ENCODE measurements at regions not wholly inside any gene's neighbourhood (a gene's known extent, or its start where the extent isn't known, plus 50 kb on each side); places are given as distances from the start of the nearest gene placed in this dataset.

DNA sequence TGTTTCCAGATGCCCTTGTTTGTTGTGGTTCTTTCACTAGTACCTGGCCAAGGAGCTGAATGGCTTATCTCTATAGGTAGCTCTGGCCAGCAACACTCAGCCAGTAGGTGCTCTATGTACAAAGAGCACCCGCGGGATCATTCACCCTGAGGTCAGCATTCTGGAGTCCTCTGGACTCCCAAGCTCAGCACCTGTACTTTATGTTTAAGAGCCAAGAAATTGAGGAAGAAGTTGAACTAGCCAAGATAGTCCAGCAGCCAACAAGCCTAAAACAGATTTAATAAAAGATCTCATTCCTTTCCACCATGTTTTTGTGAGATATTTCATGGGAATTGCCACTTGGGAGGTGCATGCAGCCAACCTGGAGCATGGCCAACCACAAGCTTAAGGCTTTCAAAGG, 242.6 kb upstream of the PAPPA start:
- H3K4me1 Mint-ChIP-seq = peaks cover 4% of the 10 kb centered on the region
- no peak overlapping the region for H3K27ac Mint-ChIP-seq
- no peaks in the 10 kb centered on the region for H3K36me3 Mint-ChIP-seq
- no peaks in the 10 kb centered on the region for H3K27me3 Mint-ChIP-seq (ENCODE audit: low read depth)
- TF ChIP-seq, protein P1, sequence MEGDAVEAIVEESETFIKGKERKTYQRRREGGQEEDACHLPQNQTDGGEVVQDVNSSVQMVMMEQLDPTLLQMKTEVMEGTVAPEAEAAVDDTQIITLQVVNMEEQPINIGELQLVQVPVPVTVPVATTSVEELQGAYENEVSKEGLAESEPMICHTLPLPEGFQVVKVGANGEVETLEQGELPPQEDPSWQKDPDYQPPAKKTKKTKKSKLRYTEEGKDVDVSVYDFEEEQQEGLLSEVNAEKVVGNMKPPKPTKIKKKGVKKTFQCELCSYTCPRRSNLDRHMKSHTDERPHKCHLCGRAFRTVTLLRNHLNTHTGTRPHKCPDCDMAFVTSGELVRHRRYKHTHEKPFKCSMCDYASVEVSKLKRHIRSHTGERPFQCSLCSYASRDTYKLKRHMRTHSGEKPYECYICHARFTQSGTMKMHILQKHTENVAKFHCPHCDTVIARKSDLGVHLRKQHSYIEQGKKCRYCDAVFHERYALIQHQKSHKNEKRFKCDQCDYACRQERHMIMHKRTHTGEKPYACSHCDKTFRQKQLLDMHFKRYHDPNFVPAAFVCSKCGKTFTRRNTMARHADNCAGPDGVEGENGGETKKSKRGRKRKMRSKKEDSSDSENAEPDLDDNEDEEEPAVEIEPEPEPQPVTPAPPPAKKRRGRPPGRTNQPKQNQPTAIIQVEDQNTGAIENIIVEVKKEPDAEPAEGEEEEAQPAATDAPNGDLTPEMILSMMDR (IDR thresholded peaks at IDR 0.05; ENCODE audit: unreplicated experiment) = no peak
- no peaks in the 10 kb centered on the region for H3K9me3 Mint-ChIP-seq
- DNase-seq (ENCODE audit: low spot score in 2 of 2, unreplicated experiment in 2 of 2) = no peak
- no peak overlapping the region for H3K4me3 Mint-ChIP-seq

DNA sequence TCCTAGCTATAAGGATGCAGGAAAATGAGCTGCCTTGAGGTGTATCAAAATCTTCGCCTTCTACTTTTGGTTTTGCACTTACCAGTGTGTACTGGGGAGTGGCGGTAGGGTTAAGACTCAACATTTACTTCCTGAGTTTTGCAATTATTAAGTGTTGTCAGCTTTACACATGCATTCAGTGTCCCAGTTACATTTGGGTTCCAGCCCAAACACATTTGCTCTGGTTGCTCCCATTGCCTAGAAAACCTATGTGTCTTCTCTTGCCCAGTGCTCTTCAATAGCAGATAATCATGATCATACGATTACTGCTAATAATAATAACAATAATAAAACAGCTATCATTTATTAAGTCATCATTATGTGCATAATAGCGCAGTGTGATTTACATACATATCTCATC, 241.5 kb upstream of the PAPPA start:
- H3K4me1 Mint-ChIP-seq = peaks cover 4% of the 10 kb centered on the region
- H3K9me3 Mint-ChIP-seq = no peaks in the 10 kb centered on the region
- H3K36me3 Mint-ChIP-seq = no peaks in the 10 kb centered on the region
- DNase-seq (ENCODE audit: low spot score in 2 of 2, unreplicated experiment in 2 of 2) = no peak
- H3K4me3 Mint-ChIP-seq = no peak overlapping the region
- no peak overlapping the region for H3K27ac Mint-ChIP-seq
- no peaks in the 10 kb centered on the region for H3K27me3 Mint-ChIP-seq (ENCODE audit: low read depth)
- TF ChIP-seq, protein P1 (IDR thresholded peaks at IDR 0.05; ENCODE audit: unreplicated experiment) = no peak

DNA sequence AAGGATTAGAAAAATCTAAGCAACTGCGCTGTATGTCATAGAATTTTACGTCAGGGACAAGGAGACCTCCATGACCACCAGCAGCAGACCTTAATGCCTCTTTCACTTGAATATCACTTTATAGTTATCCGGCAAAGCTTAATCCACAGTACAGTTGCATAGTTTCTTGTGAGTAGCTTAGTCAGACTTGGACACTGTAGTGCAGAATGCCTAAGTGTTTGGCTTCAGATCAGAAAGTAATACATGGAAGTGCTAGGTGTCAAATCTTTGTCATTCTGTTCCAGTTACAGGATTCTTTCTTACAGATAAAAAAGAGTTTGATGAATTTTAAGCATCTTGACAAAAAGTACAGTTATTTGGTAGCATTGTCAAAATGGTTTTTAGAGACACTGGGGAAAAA, 239.9 kb upstream of the PAPPA start:
- Mint-ChIP-seq H3K9me3 (peaks cover under 1% of the 10 kb centered on the region), H3K4me1 (peaks cover 4% of the 10 kb centered on the region), H3K36me3 (no peaks in the 10 kb centered on the region), H3K27ac (no peak overlapping the region), H3K27me3 (ENCODE audit: low read depth) (no peaks in the 10 kb centered on the region), H3K4me3 (no peak overlapping the region)
- TF ChIP-seq, protein P1 (IDR thresholded peaks at IDR 0.05; ENCODE audit: unreplicated experiment) = no peak
- DNase-seq (ENCODE audit: low spot score in 2 of 2, unreplicated experiment in 2 of 2) = no peak

DNA sequence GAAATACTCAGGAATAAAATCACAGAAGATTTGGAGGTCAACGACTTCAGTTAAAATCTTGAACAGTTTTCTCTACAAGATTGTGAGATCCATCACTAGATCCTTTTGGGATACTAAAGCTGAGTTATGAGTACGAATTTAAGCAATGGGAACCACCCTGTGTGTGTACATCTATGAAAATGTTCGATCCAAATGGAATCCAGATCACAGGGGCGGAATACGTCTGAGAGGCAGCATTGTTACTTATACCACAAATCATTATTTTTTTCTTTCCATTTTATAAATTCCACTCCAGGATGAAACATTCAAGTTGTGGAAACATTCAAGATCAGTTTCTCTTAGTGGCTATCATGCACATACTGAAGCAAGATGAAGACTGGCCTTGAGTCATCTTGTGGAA, 239.3 kb upstream of the PAPPA start:
- H3K9me3 Mint-ChIP-seq = peaks cover 3% of the 10 kb centered on the region
- H3K36me3 Mint-ChIP-seq = no peaks in the 10 kb centered on the region
- peaks cover 4% of the 10 kb centered on the region for H3K4me1 Mint-ChIP-seq
- no peak overlapping the region for H3K4me3 Mint-ChIP-seq
- TF ChIP-seq, protein P1 (IDR thresholded peaks at IDR 0.05; ENCODE audit: unreplicated experiment) = no peak
- no peaks in the 10 kb centered on the region for H3K27me3 Mint-ChIP-seq (ENCODE audit: low read depth)
- no peak overlapping the region for H3K27ac Mint-ChIP-seq
- no peak for DNase-seq (ENCODE audit: low spot score in 2 of 2, unreplicated experiment in 2 of 2)

DNA sequence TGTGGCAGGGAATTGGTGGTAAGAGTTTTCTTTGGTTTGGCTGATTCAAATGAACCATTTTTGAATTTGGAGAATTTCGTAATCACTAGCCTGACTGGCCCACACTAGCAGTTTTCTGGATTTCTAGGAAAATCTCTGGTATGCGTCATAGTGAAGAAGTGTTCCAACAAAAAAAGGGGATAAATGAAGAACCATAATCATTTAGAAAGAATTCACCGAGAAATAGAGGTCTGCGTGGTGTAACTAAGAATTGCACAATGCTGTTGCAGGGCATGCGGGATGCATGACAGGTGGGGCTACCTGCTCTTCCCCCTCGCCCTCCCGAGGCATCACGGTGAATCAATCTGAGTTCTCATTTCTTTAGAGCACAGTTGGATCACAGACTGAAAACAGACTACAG, 232.3 kb upstream of the PAPPA start:
- no peak overlapping the region for H3K27ac Mint-ChIP-seq

More for the DNA sequence above, 232.3 kb upstream of the PAPPA start:
- H3K4me1 Mint-ChIP-seq = no peaks in the 10 kb centered on the region
- H3K27me3 Mint-ChIP-seq (ENCODE audit: low read depth) = no peaks in the 10 kb centered on the region
- no peak for DNase-seq (ENCODE audit: low spot score in 2 of 2, unreplicated experiment in 2 of 2)
- TF ChIP-seq, protein P1 (IDR thresholded peaks at IDR 0.05; ENCODE audit: unreplicated experiment) = no peak
- no peak overlapping the region for H3K4me3 Mint-ChIP-seq
- no peaks in the 10 kb centered on the region for H3K36me3 Mint-ChIP-seq
- peaks cover 10% of the 10 kb centered on the region for H3K9me3 Mint-ChIP-seq

All from mesothelial cell of epicardium (in vitro differentiated cells).